HG02884 (cell line): ENCODE measurements at regions not wholly inside any gene's neighbourhood (a gene's known extent, or its start where the extent isn't known, plus 50 kb on each side); places are given as distances from the start of the nearest gene placed in this dataset.

Experiments
- ATAC-seq: cut with Tn5 transposase; IDR thresholded peaks from one replicate; pipeline ENCODE4 v1.9.1; 2021; ENCODE audit warnings: mild to moderate bottlenecking, moderate library complexity; ENCODE audit not compliant: unreplicated experiment

- peak; percentile 98 for ATAC-seq
Measured at GRCh38 chr3:16048435-16049318, 125.8 kb upstream of the GALNT15 start.

GRCh38 chr3:16050641-16051467, 123.6 kb upstream of the GALNT15 start:
- no peak for ATAC-seq

GRCh38 chr3:16051691-16052090, 122.8 kb upstream of the GALNT15 start:
- ATAC-seq = no peak

- no peak for ATAC-seq
Measured at GRCh38 chr3:16052964-16053363, 121.5 kb upstream of the GALNT15 start.

- no peak for ATAC-seq
Measured at GRCh38 chr3:16053794-16054193, 120.7 kb upstream of the GALNT15 start.

- ATAC-seq = no peak
Measured at GRCh38 chr3:16055606-16056211, 118.8 kb upstream of the GALNT15 start.

- no peak for ATAC-seq
Measured at GRCh38 chr3:16056217-16056616, 118.3 kb upstream of the GALNT15 start.

GRCh38 chr3:16058521-16058920, 116.0 kb upstream of the GALNT15 start:
- ATAC-seq = no peak

GRCh38 chr3:16059081-16059537, 115.4 kb upstream of the GALNT15 start:
- ATAC-seq = no peak

- no peak for ATAC-seq
Measured at GRCh38 chr3:16059711-16060357, 114.6 kb upstream of the GALNT15 start.

- ATAC-seq = no peak
Measured at GRCh38 chr3:16060358-16060852, 114.1 kb upstream of the GALNT15 start.

GRCh38 chr3:16060945-16061344, 113.5 kb upstream of the GALNT15 start:
- ATAC-seq = no peak

GRCh38 chr3:16061491-16061890, 113.0 kb upstream of the GALNT15 start:
- ATAC-seq = no peak

GRCh38 chr3:16063603-16064002, 110.9 kb upstream of the GALNT15 start:
- no peak for ATAC-seq

- ATAC-seq = no peak
Measured at GRCh38 chr3:16064642-16065414, 109.7 kb upstream of the GALNT15 start.

- no peak for ATAC-seq
Measured at GRCh38 chr3:16066545-16066944, 107.9 kb upstream of the GALNT15 start.

GRCh38 chr3:16066975-16067374, 107.5 kb upstream of the GALNT15 start:
- ATAC-seq = no peak

GRCh38 chr3:16067837-16068471, 106.5 kb upstream of the GALNT15 start:
- ATAC-seq = no peak

- no peak for ATAC-seq
Measured at GRCh38 chr3:16069149-16069922, 105.1 kb upstream of the GALNT15 start.
